ENCODE measurements at regions not wholly inside any gene's neighbourhood (a gene's known extent, or its start where the extent isn't known, plus 50 kb on each side); places are given as distances from the start of the nearest gene placed in this dataset.

- no peak for TF ChIP-seq POLR2A (IDR thresholded peaks at IDR 0.05)
- TF ChIP-seq CTCF (IDR thresholded peaks at IDR 0.05) = no peak
Observed at GRCh38 chr21:28480470-28480869, 512.2 kb downstream of the LTN1 start.
